HepG2 (cell line): ENCODE measurements at regions not wholly inside any gene's neighbourhood (a gene's known extent, or its start where the extent isn't known, plus 50 kb on each side); places are given as distances from the start of the nearest gene placed in this dataset.

Experiments
- ATAC-seq: fragments of 200-7000 bp; cut with Tn5 transposase; 3 replicates; pipeline ENCODE4 v1.9.1; 2020; ENCODE audit warnings: mild to moderate bottlenecking, moderate library complexity
- BruUV-seq: library from RNA; stranded (reverse); fragments of 400-500 nt; replicated peaks from 2 replicates; lab custom pipeline; 2021; lab: Mats Ljungman, UMichigan
- CTCF ChIA-PET: fragments of 300-600 bp; formaldehyde crosslinking; extraction: SDS; loops from one replicate; lab custom pipeline; 2021; ENCODE audit warnings: low total read pairs, inconsistent platforms, low intra/inter-chr PET ratio; lab: Yijun Ruan, JAX
- POLR2A ChIA-PET: fragments of 350-600 bp; sonication (Branson Sonifier 250); formaldehyde crosslinking; loops from one replicate; lab custom pipeline; 2020; ENCODE audit warnings: antibody characterized with exemption, inconsistent platforms; lab: Yijun Ruan, JAX
- DNase-seq: peaks from one replicate; pipeline ENCODE4 v3.0.0-alpha.2; 2015; ENCODE audit warnings: low spot score
- FAIRE-seq: peaks from 3 replicates; lab custom pipeline; 2011; peaks lifted over from hg19 to GRCh38; lab: Jason Lieb, UNC
- H2AFZ ChIP-seq: one replicate; pipeline ENCODE4 v1.6.1; 2011; ENCODE audit warnings: low read length, inconsistent platforms
- H3K27ac ChIP-seq: fragments of 300-600 bp; 3 replicates; pipeline ENCODE4 v1.8.0; 2011; ENCODE audit warnings: mixed run types, mild to moderate bottlenecking, mixed read lengths, low read length, inconsistent platforms; ENCODE audit not compliant: insufficient read depth; ENCODE audit errors: extremely low read length
- H3K27me3 ChIP-seq, 2 experiments: fragments of 200-600 bp in 1 of 2; 2 replicates in 1 of 2; 3 replicates in 1 of 2; pipeline versions ENCODE4 v1.6.0 to v1.8.0; 2011; ENCODE audit warnings: low read length in 2 of 2, mild to moderate bottlenecking in 2 of 2, moderate library complexity in 2 of 2, inconsistent platforms in 1 of 2; ENCODE audit not compliant: insufficient read depth in 2 of 2, control insufficient read depth in 1 of 2
- H3K36me3 ChIP-seq, 2 experiments: fragments of 200-600 bp in 1 of 2; replicated peaks in 1 of 2; 2 replicates in 1 of 2; 3 replicates in 1 of 2; pipeline versions ENCODE4 v1.5.1 to v1.8.0; 2011; ENCODE audit warnings: low read length in 2 of 2, inconsistent platforms in 1 of 2; ENCODE audit not compliant: insufficient read depth in 2 of 2, control insufficient read depth in 1 of 2
- H3K4me1 ChIP-seq: 2 replicates; pipeline ENCODE4 v1.5.1; 2012; ENCODE audit warnings: low read length, inconsistent platforms; ENCODE audit not compliant: insufficient read depth
- H3K4me2 ChIP-seq: 2 replicates; pipeline ENCODE4 v1.6.0; 2011; ENCODE audit warnings: low read depth, low read length, inconsistent platforms
- H3K4me3 ChIP-seq, 3 experiments: fragments of 200-600 bp in 1 of 3; sonication (generic), shearing (Covaris generic) in 1 of 3; replicated peaks in 1 of 3; 2 replicates each; pipeline ENCODE4 v1.5.1; 2011 to 2016; ENCODE audit warnings: low read length in 3 of 3, inconsistent platforms in 2 of 3, low read depth in 2 of 3, mild to moderate bottlenecking in 2 of 3, control low read depth in 1 of 3, mixed read lengths in 1 of 3; ENCODE audit not compliant: insufficient read depth in 1 of 3
- H3K79me2 ChIP-seq: one replicate; pipeline ENCODE4 v1.6.1; 2011; ENCODE audit warnings: low read length, inconsistent platforms; ENCODE audit not compliant: insufficient read depth
- H3K9ac ChIP-seq: 2 replicates; pipeline ENCODE4 v1.6.0; 2011; ENCODE audit warnings: mild to moderate bottlenecking, low read depth, low read length, inconsistent platforms; ENCODE audit not compliant: insufficient read depth
- H3K9me3 ChIP-seq: 2 replicates; pipeline ENCODE4 v1.5.1; 2012; ENCODE audit warnings: mild to moderate bottlenecking, low read length
- H4K20me1 ChIP-seq: 2 replicates; pipeline ENCODE4 v1.6.0; 2011; ENCODE audit warnings: inconsistent platforms, mild to moderate bottlenecking, low read length, moderate library complexity; ENCODE audit not compliant: insufficient read depth
- FOXP4 ChIP-seq: sonication (generic); formaldehyde crosslinking; IDR thresholded peaks from 2 replicates; pipeline ENCODE4 v1.4.0; 2020; ENCODE audit warnings: missing genetic modification reagents
- HOXD1 ChIP-seq: sonication (generic); formaldehyde crosslinking; IDR thresholded peaks from 2 replicates; pipeline ENCODE4 v1.5.0; 2020; ENCODE audit warnings: missing genetic modification reagents
- MTERF4 ChIP-seq: sonication (generic); formaldehyde crosslinking; IDR thresholded peaks from 2 replicates; pipeline ENCODE4 v1.8.0; 2023; ENCODE audit warnings: mild to moderate bottlenecking, missing genetic modification reagents
- WGBS: methylation state at CpG from one replicate; pipeline ENCODE4 v1.1.6; 2017; ENCODE audit warnings: low lambda C conversion rate; 5-methylcytosine and 5-hydroxymethylcytosine counted together
- in situ Hi-C: cut with HindIII; loops from 2 replicates; pipeline ENCODE4 v1.10.0; 2017; ENCODE audit warnings: low pct_unique_long_range_greater_than_20kb; ENCODE audit not compliant: extremely low pct_ligation_motif_present
- intact Hi-C: fragments of 100-400 bp; cut with micrococcal nuclease; formaldehyde crosslinking; loops from one replicate; pipeline ENCODE4 v1.10.0; 2022; ENCODE audit not compliant: unreplicated experiment
- TF ChIP-seq, protein P1 (sequence below): IDR thresholded peaks from 2 replicates; pipeline ENCODE4 v1.6.1; 2016; ENCODE audit warnings: low read depth, control low read depth
- TF ChIP-seq, protein P2 (sequence below): sonication (generic); formaldehyde crosslinking; IDR thresholded peaks from 2 replicates; pipeline ENCODE4 v1.9.0; 2021; ENCODE audit warnings: missing genetic modification reagents, borderline replicate concordance

- no peak for TF ChIP-seq FOXP4 (CRISPR knock-in tag)
- TF ChIP-seq, protein P1, sequence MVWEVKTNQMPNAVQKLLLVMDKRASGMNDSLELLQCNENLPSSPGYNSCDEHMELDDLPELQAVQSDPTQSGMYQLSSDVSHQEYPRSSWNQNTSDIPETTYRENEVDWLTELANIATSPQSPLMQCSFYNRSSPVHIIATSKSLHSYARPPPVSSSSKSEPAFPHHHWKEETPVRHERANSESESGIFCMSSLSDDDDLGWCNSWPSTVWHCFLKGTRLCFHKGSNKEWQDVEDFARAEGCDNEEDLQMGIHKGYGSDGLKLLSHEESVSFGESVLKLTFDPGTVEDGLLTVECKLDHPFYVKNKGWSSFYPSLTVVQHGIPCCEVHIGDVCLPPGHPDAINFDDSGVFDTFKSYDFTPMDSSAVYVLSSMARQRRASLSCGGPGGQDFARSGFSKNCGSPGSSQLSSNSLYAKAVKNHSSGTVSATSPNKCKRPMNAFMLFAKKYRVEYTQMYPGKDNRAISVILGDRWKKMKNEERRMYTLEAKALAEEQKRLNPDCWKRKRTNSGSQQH (CRISPR knock-in tag), result no peak
- no peak for TF ChIP-seq MTERF4 (CRISPR knock-in tag)
These were observed 243.0 kb upstream of the CYRIA start (continued) for GRCh38 chr2:16908656-16909055.

DNA sequence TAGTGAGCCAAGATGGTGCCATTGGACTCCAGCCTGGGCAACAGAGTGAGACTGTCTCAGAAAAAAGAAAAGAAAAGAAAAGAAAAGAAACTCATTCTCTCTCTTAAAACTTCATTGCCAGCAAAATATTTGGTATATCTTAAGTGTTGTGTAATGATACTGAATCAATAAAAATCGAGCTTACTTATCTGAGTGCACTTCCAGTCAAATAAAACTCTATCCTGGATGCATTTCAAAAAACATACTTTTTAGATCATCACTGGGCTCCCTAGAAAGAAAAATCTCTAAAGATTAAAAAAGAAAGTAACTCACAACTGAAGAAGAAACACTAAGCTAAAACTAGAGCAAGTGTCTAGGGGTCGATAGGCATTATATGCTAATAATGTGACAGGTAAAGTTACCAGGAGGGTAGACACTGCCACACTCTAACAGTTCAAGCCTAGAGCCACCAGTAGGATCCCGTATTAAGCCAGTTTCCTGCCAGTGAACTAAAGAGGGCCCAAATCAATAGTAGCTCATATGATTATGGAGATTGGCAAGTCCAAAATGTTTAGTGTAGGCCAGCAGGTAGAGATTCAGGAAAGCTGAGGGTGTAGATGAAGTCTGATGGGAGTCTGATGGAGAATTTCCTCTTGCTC, 242.1 kb upstream of the CYRIA start:
- BruUV-seq, result no TSS peak
- no peaks in the 10 kb centered on the region for H3K4me1 ChIP-seq
- ATAC-seq, result no peak
- H3K4me3 ChIP-seq, result no peak overlapping the region
- no peak overlapping the region for H3K9ac ChIP-seq
- H3K9me3 ChIP-seq, result no peaks in the 10 kb centered on the region
- intact Hi-C loops, result no loop called here
- no peak overlapping the region for H3K4me2 ChIP-seq
- ChIA-PET CTCF (no interaction called here), POLR2A (no interaction called here)
- in situ Hi-C loops, result no loop called here
- WGBS, result 4% methylated on average over 3 of the region's 3 CpGs
- no peaks in the 10 kb centered on the region; a peak in 1 of 5 replicates for H3K27me3 ChIP-seq
- no peaks in the 10 kb centered on the region for H4K20me1 ChIP-seq
- TF ChIP-seq HOXD1 (CRISPR knock-in tag), result no peak
- TF ChIP-seq, protein P2, sequence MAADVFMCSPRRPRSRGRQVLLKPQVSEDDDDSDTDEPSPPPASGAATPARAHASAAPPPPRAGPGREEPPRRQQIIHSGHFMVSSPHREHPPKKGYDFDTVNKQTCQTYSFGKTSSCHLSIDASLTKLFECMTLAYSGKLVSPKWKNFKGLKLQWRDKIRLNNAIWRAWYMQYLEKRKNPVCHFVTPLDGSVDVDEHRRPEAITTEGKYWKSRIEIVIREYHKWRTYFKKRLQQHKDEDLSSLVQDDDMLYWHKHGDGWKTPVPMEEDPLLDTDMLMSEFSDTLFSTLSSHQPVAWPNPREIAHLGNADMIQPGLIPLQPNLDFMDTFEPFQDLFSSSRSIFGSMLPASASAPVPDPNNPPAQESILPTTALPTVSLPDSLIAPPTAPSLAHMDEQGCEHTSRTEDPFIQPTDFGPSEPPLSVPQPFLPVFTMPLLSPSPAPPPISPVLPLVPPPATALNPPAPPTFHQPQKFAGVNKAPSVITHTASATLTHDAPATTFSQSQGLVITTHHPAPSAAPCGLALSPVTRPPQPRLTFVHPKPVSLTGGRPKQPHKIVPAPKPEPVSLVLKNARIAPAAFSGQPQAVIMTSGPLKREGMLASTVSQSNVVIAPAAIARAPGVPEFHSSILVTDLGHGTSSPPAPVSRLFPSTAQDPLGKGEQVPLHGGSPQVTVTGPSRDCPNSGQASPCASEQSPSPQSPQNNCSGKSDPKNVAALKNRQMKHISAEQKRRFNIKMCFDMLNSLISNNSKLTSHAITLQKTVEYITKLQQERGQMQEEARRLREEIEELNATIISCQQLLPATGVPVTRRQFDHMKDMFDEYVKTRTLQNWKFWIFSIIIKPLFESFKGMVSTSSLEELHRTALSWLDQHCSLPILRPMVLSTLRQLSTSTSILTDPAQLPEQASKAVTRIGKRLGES (CRISPR knock-in tag), result no peak
- DNase-seq, result no peak
- H2AFZ ChIP-seq, result no peak overlapping the region
- no peaks in the 10 kb centered on the region for H3K36me3 ChIP-seq
- no peaks in the 10 kb centered on the region for H3K79me2 ChIP-seq
- no peak overlapping the region for H3K27ac ChIP-seq
- FAIRE-seq, result no peak
